Pancreas (tissue), 10 donors: ENCODE measurements at regions not wholly inside any gene's neighbourhood (a gene's known extent, or its start where the extent isn't known, plus 50 kb on each side); places are given as distances from the start of the nearest gene placed in this dataset.

Source experiments
- ATAC-seq, 4 donors: fragments of 200-7000 bp; cut with Tn5 transposase; one replicate each; pipeline versions ENCODE4 v1.8.0 to v1.9.1; 2020; ENCODE audit warnings: mild to moderate bottlenecking in 4 of 4, moderate library complexity in 4 of 4
- DNase-seq, 6 donors: peaks; one replicate each; pipeline ENCODE4 v3.0.0-alpha.2; 2020
- FAIRE-seq: peaks from 2 replicates; lab custom pipeline; 2012; peaks lifted over from hg19 to GRCh38; lab: Jason Lieb, UNC
- H3K27ac ChIP-seq, 4 donors: fragments of 200-600 bp; sonication (generic); 1 replicate in 3 of 4; 2 replicates in 1 of 4; pipeline versions ENCODE4 v1.5.0 to v1.8.0; 2020
- H3K27me3 ChIP-seq, 4 donors: fragments of 200-600 bp; one replicate each; pipeline ENCODE4 v1.8.0; 2021
- H3K36me3 ChIP-seq, 3 donors: fragments of 200-600 bp; sonication (generic) in 1 of 3; one replicate each; pipeline versions ENCODE4 v1.5.0 to v1.8.0; 2020 to 2021
- H3K4me1 ChIP-seq, 3 donors: fragments of 200-600 bp; one replicate each; pipeline ENCODE4 v1.8.0; 2021
- H3K4me3 ChIP-seq, 4 donors: fragments of 200-600 bp; sonication (generic) in 2 of 4; one replicate each; pipeline versions ENCODE4 v1.5.0 to v1.8.0; 2020 to 2021
- H3K9me3 ChIP-seq, 4 donors: fragments of 200-600 bp; one replicate each; pipeline ENCODE4 v1.8.0; 2021
- WGBS, 2 donors: extraction: QIAGEN DNeasy Blood & Tissue Kit; methylation state at CpG; one replicate each; pipeline ENCODE4 v1.1.7; 2013; 5-methylcytosine and 5-hydroxymethylcytosine counted together
- intact Hi-C, 3 donors: fragments of 100-400 bp; cut with DNase I; formaldehyde crosslinking; loops; one replicate each; pipeline versions ENCODE4 v1.11.1 to v1.14.2; 2022
- TF ChIP-seq, protein P1 (sequence below), 4 donors: fragments of 200-600 bp; sonication (generic) in 3 of 4; IDR thresholded peaks; one replicate each; pipeline versions ENCODE4 v1.5.0 to v1.8.0; 2021; ENCODE audit warnings: antibody characterized with exemption in 4 of 4
- donor health status: healthy with polysubstance abuse.
- donor health status: DM: no; HTN: no; CAD: no; lungs with moderate emphysema.
- donor health status: DM: no; HTN: no; CAD: no.
- donor health status: control.
- donor health status: control.
- donor health status: Bipolar disorder and iron deficiency.
- donor health status: DM: yes; HTN: yes; CAD: no.
- donor health status: DM: no; HTN: no; CAD: no.
- donor health status: DM: no; HTN: no; CAD: no.
- donor health status: DM: yes; HTN: yes; CAD: no.

DNA sequence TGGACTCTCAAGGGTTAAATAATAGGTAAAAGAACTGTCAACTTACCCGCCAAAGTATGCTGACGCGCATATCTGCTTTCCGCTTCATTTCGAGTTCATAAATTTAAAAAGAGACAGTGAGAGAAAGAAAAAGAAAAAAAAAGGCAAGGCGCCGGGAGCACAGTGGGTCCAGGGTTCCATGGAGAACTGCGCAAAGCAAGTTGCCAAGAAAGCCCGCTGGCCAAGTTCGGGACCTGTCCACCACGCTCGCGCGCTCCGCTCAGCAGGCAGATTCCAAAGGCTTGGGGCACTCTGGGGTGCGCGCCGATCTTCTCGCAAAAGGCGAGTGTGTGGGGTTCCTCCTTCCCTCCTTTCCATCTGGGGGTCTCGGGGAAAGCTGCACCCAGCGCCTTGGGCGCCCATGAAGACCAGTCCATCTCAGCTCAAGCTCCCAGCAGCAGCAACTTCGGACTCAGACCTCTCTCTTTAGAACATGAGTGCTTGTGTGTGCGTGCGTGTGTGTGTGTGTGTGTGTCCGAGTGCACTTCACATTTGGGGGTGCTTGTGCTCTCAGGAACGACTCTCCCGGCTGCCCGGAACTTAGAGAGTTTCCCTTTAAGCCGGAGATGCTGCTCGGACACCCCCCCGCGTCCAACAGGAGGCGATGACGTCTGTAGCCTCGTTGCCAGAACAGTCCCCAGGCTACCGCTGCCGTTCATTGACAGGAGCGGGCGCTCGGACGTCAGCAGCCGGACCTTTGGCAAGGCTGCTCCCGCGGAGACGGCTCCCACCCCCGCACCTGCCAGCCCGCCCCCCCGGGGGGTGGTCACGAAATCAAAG lies 180.0 kb downstream of the TBXT start:
- TF ChIP-seq, protein P1, sequence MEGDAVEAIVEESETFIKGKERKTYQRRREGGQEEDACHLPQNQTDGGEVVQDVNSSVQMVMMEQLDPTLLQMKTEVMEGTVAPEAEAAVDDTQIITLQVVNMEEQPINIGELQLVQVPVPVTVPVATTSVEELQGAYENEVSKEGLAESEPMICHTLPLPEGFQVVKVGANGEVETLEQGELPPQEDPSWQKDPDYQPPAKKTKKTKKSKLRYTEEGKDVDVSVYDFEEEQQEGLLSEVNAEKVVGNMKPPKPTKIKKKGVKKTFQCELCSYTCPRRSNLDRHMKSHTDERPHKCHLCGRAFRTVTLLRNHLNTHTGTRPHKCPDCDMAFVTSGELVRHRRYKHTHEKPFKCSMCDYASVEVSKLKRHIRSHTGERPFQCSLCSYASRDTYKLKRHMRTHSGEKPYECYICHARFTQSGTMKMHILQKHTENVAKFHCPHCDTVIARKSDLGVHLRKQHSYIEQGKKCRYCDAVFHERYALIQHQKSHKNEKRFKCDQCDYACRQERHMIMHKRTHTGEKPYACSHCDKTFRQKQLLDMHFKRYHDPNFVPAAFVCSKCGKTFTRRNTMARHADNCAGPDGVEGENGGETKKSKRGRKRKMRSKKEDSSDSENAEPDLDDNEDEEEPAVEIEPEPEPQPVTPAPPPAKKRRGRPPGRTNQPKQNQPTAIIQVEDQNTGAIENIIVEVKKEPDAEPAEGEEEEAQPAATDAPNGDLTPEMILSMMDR (IDR thresholded peaks at IDR 0.05) = no peak
- intact Hi-C loops = no loop called here
- DNase-seq = peak; percentile 45 to 81 (median 65)
- FAIRE-seq = no peak
- Histone ChIP-seq H3K27ac (no peak overlapping the region), H3K4me3 (peak overlapping the region in 2 of 4 donors; percentile 10 to 37), H3K27me3 (peaks cover 0 to 6% (median 0%) of the 10 kb centered on the region in 4 donors), H3K4me1 (peaks cover 0 to 3% (median 0%) of the 10 kb centered on the region in 3 donors), H3K36me3 (no peaks in the 10 kb centered on the region), H3K9me3 (no peaks in the 10 kb centered on the region)
- WGBS, 2 donors = 1% methylated on average over 49 to 51 of the region's 51 CpGs
- ATAC-seq = peak; percentile 75 to 88 (median 84)

DNA sequence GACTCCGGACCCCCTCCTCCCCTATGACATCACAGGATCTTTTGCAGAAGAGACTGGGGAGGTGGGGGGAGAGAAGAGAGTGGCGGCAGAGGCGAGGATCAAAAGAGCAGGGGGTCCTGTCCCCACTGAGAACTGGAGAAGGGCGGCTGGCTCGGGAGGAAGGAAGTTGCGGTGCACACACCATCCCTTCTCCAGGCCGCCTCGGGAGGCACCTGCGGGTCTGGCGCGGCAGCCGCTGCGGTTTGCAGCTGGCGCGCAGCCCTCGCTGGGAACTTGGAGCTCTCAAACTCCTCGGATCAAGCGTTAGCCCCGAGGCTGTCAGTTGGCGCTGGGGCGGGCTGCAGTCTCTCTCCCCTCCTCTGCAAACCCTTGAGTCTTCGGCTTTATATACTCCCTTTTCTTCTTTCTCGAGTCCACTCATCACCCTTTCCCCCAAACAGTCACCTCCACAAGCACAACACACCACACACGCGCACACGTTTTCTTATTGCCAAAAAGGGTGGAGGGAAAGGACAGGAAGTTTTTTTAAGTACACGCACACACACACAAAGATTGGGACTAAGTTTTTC lies 180.7 kb downstream of the TBXT start:
- H3K27me3 ChIP-seq = peaks cover 0 to 6% (median 0%) of the 10 kb centered on the region in 4 donors
- TF ChIP-seq, protein P1 (IDR thresholded peaks at IDR 0.05) = no peak
- intact Hi-C loops = no loop called here
- no peaks in the 10 kb centered on the region for H3K9me3 ChIP-seq
- DNase-seq = no peak
- H3K4me3 ChIP-seq = peak overlapping the region in 2 of 4 donors; percentile 10 to 37
- no peaks in the 10 kb centered on the region for H3K36me3 ChIP-seq
- peak in 2 of 4 donors; percentile 14 to 20 for ATAC-seq
- no peak overlapping the region for H3K27ac ChIP-seq
- no peak for FAIRE-seq
- H3K4me1 ChIP-seq = peaks cover 0 to 3% (median 0%) of the 10 kb centered on the region in 3 donors
- 0 to 1% methylated on average over 19 to 27 of the region's 27 CpGs for WGBS, 2 donors

DNA sequence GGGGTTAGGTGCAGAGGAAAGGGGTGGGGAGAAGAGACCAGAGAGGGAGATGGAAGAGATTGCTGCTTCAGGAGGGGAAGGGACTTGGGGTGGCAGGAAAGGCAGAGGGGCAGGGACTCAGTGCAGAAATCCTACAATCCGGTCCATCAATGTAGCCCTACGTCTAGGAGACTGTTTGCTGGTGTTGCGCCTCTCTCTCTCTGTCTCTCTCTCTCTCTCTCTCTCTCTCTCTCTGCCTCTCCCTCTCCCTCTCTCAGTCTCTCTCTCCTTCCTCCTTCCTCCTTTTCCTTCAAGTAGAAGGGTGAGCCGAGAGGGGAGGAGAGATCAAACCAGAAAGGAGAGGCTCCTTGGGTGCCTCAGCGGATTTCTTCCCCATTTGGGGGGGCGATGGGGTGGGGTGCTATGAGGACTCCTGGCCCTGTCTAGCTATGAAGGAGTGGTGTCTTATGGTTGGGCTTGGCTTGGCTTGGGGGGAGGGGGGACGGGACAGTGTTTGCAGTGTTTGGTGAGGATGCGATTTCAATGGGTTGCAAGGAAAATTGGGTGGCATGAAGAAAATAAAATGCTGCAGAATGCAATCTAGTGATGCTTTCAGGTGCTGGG lies 181.2 kb downstream of the TBXT start:
- 0 to 3% methylated on average over 7 to 8 of the region's 8 CpGs for WGBS, 2 donors
- no peak overlapping the region for H3K27ac ChIP-seq
- TF ChIP-seq, protein P1 (IDR thresholded peaks at IDR 0.05) = no peak
- FAIRE-seq (no peak), DNase-seq (no peak), ATAC-seq (no peak)
- H3K4me1 ChIP-seq = peaks cover 0 to 3% (median 0%) of the 10 kb centered on the region in 3 donors
- peaks cover 0 to 6% (median 0%) of the 10 kb centered on the region in 4 donors for H3K27me3 ChIP-seq
- peak overlapping the region in 1 of 4 donors; percentile 37 for H3K4me3 ChIP-seq
- intact Hi-C loops = no loop called here
- no peaks in the 10 kb centered on the region for H3K9me3 ChIP-seq
- H3K36me3 ChIP-seq = no peaks in the 10 kb centered on the region

DNA sequence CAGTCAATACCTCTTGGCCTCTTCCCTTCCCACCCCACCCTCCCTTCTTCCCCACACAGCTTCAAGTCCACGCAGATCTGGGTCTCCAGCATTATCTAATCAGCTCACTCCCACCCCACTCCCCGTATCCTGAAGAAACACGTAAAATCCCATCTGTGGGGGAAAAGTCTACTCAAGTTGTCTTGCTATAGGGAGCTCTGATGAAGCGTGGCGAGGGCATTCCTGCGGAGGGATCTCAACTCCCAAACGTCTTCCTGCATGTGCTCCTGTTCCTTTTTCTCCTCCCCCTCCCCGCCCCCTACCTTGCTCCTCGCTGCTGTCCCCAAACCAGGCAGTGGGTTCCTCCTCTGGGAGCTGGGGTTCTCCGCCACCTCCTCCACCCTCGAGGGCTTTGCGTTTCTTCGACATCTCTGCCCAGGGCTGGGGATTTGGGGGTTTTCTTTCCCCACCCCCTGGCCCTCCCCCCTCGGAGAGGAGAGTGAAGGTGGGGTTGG lies 181.8 kb downstream of the TBXT start:
- no peaks in the 10 kb centered on the region for H3K36me3 ChIP-seq
- H3K4me3 ChIP-seq = no peak overlapping the region
- WGBS, 2 donors = 10 to 18% methylated on average over 13 to 14 of the region's 14 CpGs
- H3K4me1 ChIP-seq = peaks cover 0 to 3% (median 0%) of the 10 kb centered on the region in 3 donors
- intact Hi-C loops = no loop called here
- H3K9me3 ChIP-seq = no peaks in the 10 kb centered on the region
- DNase-seq (no peak), ATAC-seq (no peak), FAIRE-seq (no peak)
- H3K27ac ChIP-seq = no peak overlapping the region
- H3K27me3 ChIP-seq = peaks cover 0 to 6% (median 0%) of the 10 kb centered on the region in 4 donors
- TF ChIP-seq, protein P1 (IDR thresholded peaks at IDR 0.05) = no peak
